Neuronal stem cell (in vitro differentiated cells): ENCODE measurements at regions not wholly inside any gene's neighbourhood (a gene's known extent, or its start where the extent isn't known, plus 50 kb on each side); places are given as distances from the start of the nearest gene placed in this dataset.
A peak's percentile ranks its signal among the peaks of the same experiment; 100 is the strongest.

Source experiments
- DNase-seq: peaks from one replicate; pipeline ENCODE4 v3.0.0-alpha.2; 2013; ENCODE audit warnings: low spot score
- H2AFZ ChIP-seq: one replicate; pipeline ENCODE4 v1.6.1; 2013; ENCODE audit warnings: mild to moderate bottlenecking, low read length, inconsistent platforms
- H2AK5ac ChIP-seq: 2 replicates; pipeline ENCODE4 v1.6.1; 2013; ENCODE audit warnings: low read depth, mild to moderate bottlenecking, inconsistent platforms, low read length, moderate library complexity, mixed read lengths
- H2BK120ac ChIP-seq: 2 replicates; pipeline ENCODE4 v1.6.1; 2013; ENCODE audit warnings: low read depth, mild to moderate bottlenecking, inconsistent platforms, low read length, moderate library complexity, mixed read lengths
- H2BK12ac ChIP-seq: one replicate; pipeline ENCODE4 v1.6.1; 2013; ENCODE audit warnings: low read length, inconsistent platforms
- H2BK15ac ChIP-seq: 2 replicates; pipeline ENCODE4 v1.6.1; 2013; ENCODE audit warnings: mild to moderate bottlenecking, low read length, inconsistent platforms, mixed read lengths
- H2BK5ac ChIP-seq: one replicate; pipeline ENCODE4 v1.6.1; 2013; ENCODE audit warnings: inconsistent platforms, mild to moderate bottlenecking, low read length, moderate library complexity
- H3K14ac ChIP-seq: one replicate; pipeline ENCODE4 v1.6.1; 2013; ENCODE audit warnings: low read length, inconsistent platforms
- H3K18ac ChIP-seq: 2 replicates; pipeline ENCODE4 v1.6.1; 2013; ENCODE audit warnings: low read length, inconsistent platforms
- H3K23ac ChIP-seq: 2 replicates; pipeline ENCODE4 v1.6.1; 2013; ENCODE audit warnings: low read depth, mild to moderate bottlenecking, mixed read lengths, low read length, inconsistent platforms; ENCODE audit not compliant: poor library complexity
- H3K27ac ChIP-seq: replicated peaks from 3 replicates; pipeline ENCODE4 v1.5.1; 2013; ENCODE audit warnings: low read length, inconsistent platforms
- H3K27me3 ChIP-seq, 3 experiments: 2 replicates each; pipeline ENCODE4 v1.6.1; 2013; ENCODE audit warnings: low read length in 3 of 3, mild to moderate bottlenecking in 2 of 3, inconsistent platforms in 1 of 3, low read depth in 1 of 3, mixed read lengths in 1 of 3, moderate library complexity in 1 of 3; ENCODE audit not compliant: control insufficient read depth in 3 of 3, insufficient read depth in 3 of 3
- H3K36me3 ChIP-seq, 2 donors: replicated peaks in 1 of 2; 2 replicates each; pipeline ENCODE4 v1.6.1; 2013; ENCODE audit warnings: low read length in 2 of 2; ENCODE audit not compliant: control insufficient read depth in 2 of 2, insufficient read depth in 2 of 2
- H3K4ac ChIP-seq: 2 replicates; pipeline ENCODE4 v1.6.1; 2013; ENCODE audit warnings: inconsistent platforms, mild to moderate bottlenecking, low read length, moderate library complexity
- H3K4me1 ChIP-seq, 2 donors: 1 replicate in 1 of 2; 2 replicates in 1 of 2; pipeline ENCODE4 v1.6.1; 2013; ENCODE audit warnings: low read length in 2 of 2, low read depth in 1 of 2; ENCODE audit not compliant: control insufficient read depth in 2 of 2, insufficient read depth in 1 of 2
- H3K4me2 ChIP-seq: one replicate; pipeline ENCODE4 v1.6.1; 2013; ENCODE audit warnings: mild to moderate bottlenecking, low read length, inconsistent platforms; ENCODE audit not compliant: insufficient read depth, poor library complexity, severe bottlenecking
- H3K4me3 ChIP-seq, 2 donors: 2 replicates each; pipeline ENCODE4 v1.5.1; 2013; ENCODE audit warnings: low read length in 2 of 2, mild to moderate bottlenecking in 2 of 2, inconsistent platforms in 1 of 2, moderate library complexity in 1 of 2
- H3K79me1 ChIP-seq: one replicate; pipeline ENCODE4 v1.6.1; 2013; ENCODE audit warnings: low read depth, mild to moderate bottlenecking, inconsistent platforms, low read length, moderate library complexity
- H3K9ac ChIP-seq: one replicate; pipeline ENCODE4 v1.6.1; 2013; ENCODE audit warnings: mild to moderate bottlenecking, low read depth, low read length, inconsistent platforms; ENCODE audit not compliant: poor library complexity
- H3K9me3 ChIP-seq, 2 donors: replicated peaks in 1 of 2; 2 replicates each; pipeline versions ENCODE3 to v1.6.1; 2013; ENCODE audit warnings: low read length in 2 of 2, mild to moderate bottlenecking in 2 of 2, inconsistent platforms in 1 of 2, low read depth in 1 of 2, mixed read lengths in 1 of 2, moderate library complexity in 1 of 2; ENCODE audit not compliant: control insufficient read depth in 2 of 2, insufficient read depth in 1 of 2
- H4K8ac ChIP-seq: one replicate; pipeline ENCODE4 v1.6.1; 2013; ENCODE audit warnings: low read depth, mild to moderate bottlenecking, inconsistent platforms, low read length, moderate library complexity
- H4K91ac ChIP-seq: one replicate; pipeline ENCODE4 v1.6.1; 2013; ENCODE audit warnings: low read length, low read depth, mild to moderate bottlenecking, inconsistent platforms; ENCODE audit not compliant: poor library complexity
- WGBS, 2 donors: extraction: QIAGEN DNeasy Blood & Tissue Kit; methylation state at CpG; one replicate each; pipeline ENCODE4 v1.1.7; 2013; ENCODE audit warnings: missing lambda C conversion rate in 2 of 2, mixed read lengths in 1 of 2; ENCODE audit not compliant: insufficient read length in 2 of 2, insufficient replicate concordance in 1 of 2; ENCODE audit errors: extremely low coverage in 2 of 2; 5-methylcytosine and 5-hydroxymethylcytosine counted together

GRCh38 chr2:9738062-9738461 lies 105.2 kb upstream of the TAF1B start:
- Histone ChIP-seq H2BK12ac (no peak overlapping the region), H3K9me3 (peaks cover 0 to 7% of the 10 kb centered on the region in 2 donors), H4K91ac (no peak overlapping the region), H2AFZ (no peak overlapping the region), H3K4me3 (no peak overlapping the region), H3K9ac (no peak overlapping the region), H4K8ac (no peak overlapping the region), H3K36me3 (no peaks in the 10 kb centered on the region), H2BK5ac (no peak overlapping the region), H2BK15ac (no peak overlapping the region), H3K4me1 (no peaks in the 10 kb centered on the region), H3K4ac (no peak overlapping the region), H2AK5ac (no peak overlapping the region), H3K79me1 (no peaks in the 10 kb centered on the region), H3K14ac (no peak overlapping the region), H2BK120ac (no peak overlapping the region), H3K23ac (no peak overlapping the region), H3K4me2 (no peak overlapping the region), H3K27me3 (no peaks in the 10 kb centered on the region), H3K27ac (no peak overlapping the region), H3K18ac (no peak overlapping the region)
- no CpG with 5 or more reads among the region's 5 CpGs for WGBS, 2 donors
- no peak for DNase-seq

- no CpG with 5 or more reads among the region's 23 CpGs for WGBS, 2 donors
- no peak overlapping the region for H2BK15ac ChIP-seq
- H2AFZ ChIP-seq: no peak overlapping the region
- H3K4me2 ChIP-seq: no peak overlapping the region
- H3K4me1 ChIP-seq: no peaks in the 10 kb centered on the region
- H2AK5ac ChIP-seq: no peak overlapping the region
- no peak for DNase-seq
- H3K4ac ChIP-seq: no peak overlapping the region
- H3K14ac ChIP-seq: peak overlapping the region; percentile 2
- no peak overlapping the region for H2BK120ac ChIP-seq
- no peak overlapping the region for H4K8ac ChIP-seq
- H3K4me3 ChIP-seq: no peak overlapping the region
- H3K23ac ChIP-seq: no peak overlapping the region
- no peak overlapping the region for H2BK5ac ChIP-seq
- H3K9me3 ChIP-seq: peaks cover 0 to 7% of the 10 kb centered on the region in 2 donors
- no peaks in the 10 kb centered on the region for H3K36me3 ChIP-seq
- H3K27ac ChIP-seq: no peak overlapping the region
- no peak overlapping the region for H3K9ac ChIP-seq
- H2BK12ac ChIP-seq: no peak overlapping the region
- no peaks in the 10 kb centered on the region for H3K79me1 ChIP-seq
- no peak overlapping the region for H3K18ac ChIP-seq
- no peak overlapping the region for H4K91ac ChIP-seq
- no peaks in the 10 kb centered on the region for H3K27me3 ChIP-seq
Measured at GRCh38 chr2:9738535-9739496, 104.5 kb upstream of the TAF1B start.

- WGBS, 2 donors: no CpG with 5 or more reads among the region's 23 CpGs
- DNase-seq: no peak
- peaks cover 0 to 6% (median 0%) of the 10 kb centered on the region in 3 experiments for H3K27me3 ChIP-seq
- no peaks in the 10 kb centered on the region for H3K36me3 ChIP-seq
- H2AK5ac ChIP-seq: no peak overlapping the region
- no peak overlapping the region for H2BK120ac ChIP-seq
- H3K14ac ChIP-seq: no peak overlapping the region
- H3K4me1 ChIP-seq: no peaks in the 10 kb centered on the region
- no peak overlapping the region for H4K8ac ChIP-seq
- no peak overlapping the region for H3K23ac ChIP-seq
- H2AFZ ChIP-seq: no peak overlapping the region
- H3K4ac ChIP-seq: no peak overlapping the region
- no peaks in the 10 kb centered on the region for H3K79me1 ChIP-seq
- no peak overlapping the region for H4K91ac ChIP-seq
- H2BK12ac ChIP-seq: no peak overlapping the region
- peaks cover 0 to 7% of the 10 kb centered on the region in 2 donors for H3K9me3 ChIP-seq
- no peak overlapping the region for H3K4me3 ChIP-seq
- H2BK5ac ChIP-seq: no peak overlapping the region
- H3K4me2 ChIP-seq: no peak overlapping the region
- no peak overlapping the region for H3K9ac ChIP-seq
- no peak overlapping the region for H2BK15ac ChIP-seq
- H3K27ac ChIP-seq: no peak overlapping the region
- peak overlapping the region; percentile 8 for H3K18ac ChIP-seq
Measured at GRCh38 chr2:9739531-9739964, 103.7 kb upstream of the TAF1B start.

GRCh38 chr2:9740382-9741073 lies 102.7 kb upstream of the TAF1B start:
- Histone ChIP-seq H4K8ac (no peak overlapping the region), H2AK5ac (no peak overlapping the region), H4K91ac (no peak overlapping the region), H3K36me3 (no peaks in the 10 kb centered on the region), H2BK5ac (no peak overlapping the region), H2AFZ (no peak overlapping the region), H2BK120ac (no peak overlapping the region), H2BK15ac (no peak overlapping the region), H2BK12ac (no peak overlapping the region), H3K23ac (no peak overlapping the region), H3K4me2 (no peak overlapping the region), H3K27me3 (peaks cover 0 to 6% (median 0%) of the 10 kb centered on the region in 3 experiments), H3K4me1 (peaks cover 0 to 4% of the 10 kb centered on the region in 2 donors), H3K18ac (no peak overlapping the region), H3K4ac (no peak overlapping the region), H3K79me1 (no peaks in the 10 kb centered on the region), H3K27ac (no peak overlapping the region), H3K14ac (no peak overlapping the region), H3K4me3 (no peak overlapping the region), H3K9ac (no peak overlapping the region), H3K9me3 (peaks cover 0 to 4% of the 10 kb centered on the region in 2 donors)
- DNase-seq: no peak
- no CpG with 5 or more reads among the region's 6 CpGs for WGBS, 2 donors
